ENCODE measurements at regions not wholly inside any gene's neighbourhood (a gene's known extent, or its start where the extent isn't known, plus 50 kb on each side); places are given as distances from the start of the nearest gene placed in this dataset.

DNA sequence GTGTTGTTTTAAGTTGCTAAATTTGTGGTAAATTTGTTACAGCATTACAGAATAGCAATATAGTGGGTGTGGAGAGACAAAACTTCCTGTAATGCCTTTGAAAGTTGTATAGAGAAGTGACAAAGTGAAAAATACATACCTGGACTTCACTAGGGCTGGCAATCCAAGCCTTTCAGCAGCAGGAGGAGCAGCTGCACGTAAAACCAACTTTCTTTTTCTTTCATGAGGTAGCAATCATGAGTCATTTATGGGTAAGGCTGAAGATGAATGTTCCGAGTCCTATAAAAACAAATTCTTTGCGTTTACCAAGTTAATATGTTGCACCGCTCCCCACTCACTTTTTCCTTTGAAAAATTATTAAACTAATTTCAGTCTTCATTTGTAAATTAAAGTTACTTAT lies 1138.2 kb downstream of the TAF11L14 start:
- BruUV-seq (replicated peaks) = no TSS peak
- peak in 2 of 4 experiments; percentile 11 to 48 for DNase-seq (ENCODE audit: extremely low read depth in 1 of 4, low spot score in 3 of 4)
- intact Hi-C loops (cut with micrococcal nuclease) = no loop called here
- TF ChIP-seq JUND (IDR thresholded peaks at IDR 0.05; ENCODE audit: borderline replicate concordance, low read depth, low read length) (0 out of 2 replicates have a peak, but pooled peaks have one; percentile 51), JUND (tag; IDR thresholded peaks at IDR 0.05; ENCODE audit: borderline replicate concordance, low read depth, low read length) (peak; percentile 37; the same call in 1 of the 3 replicates), PHB2 (IDR thresholded peaks at IDR 0.05; ENCODE audit: low read depth) (no peak), CEBPB (tag; IDR thresholded peaks at IDR 0.05) (no peak), SMC3 (conservative IDR thresholded peaks at IDR 0.05; ENCODE audit: insufficient read depth, low read depth, low read length) (0 out of 2 replicates have a peak, but pooled peaks have one; percentile 21), ZNF23 (CRISPR knock-in tag; IDR thresholded peaks at IDR 0.05) (0 out of 2 replicates have a peak, but pooled peaks have one; percentile 4)
- TF ChIP-seq, protein P1, sequence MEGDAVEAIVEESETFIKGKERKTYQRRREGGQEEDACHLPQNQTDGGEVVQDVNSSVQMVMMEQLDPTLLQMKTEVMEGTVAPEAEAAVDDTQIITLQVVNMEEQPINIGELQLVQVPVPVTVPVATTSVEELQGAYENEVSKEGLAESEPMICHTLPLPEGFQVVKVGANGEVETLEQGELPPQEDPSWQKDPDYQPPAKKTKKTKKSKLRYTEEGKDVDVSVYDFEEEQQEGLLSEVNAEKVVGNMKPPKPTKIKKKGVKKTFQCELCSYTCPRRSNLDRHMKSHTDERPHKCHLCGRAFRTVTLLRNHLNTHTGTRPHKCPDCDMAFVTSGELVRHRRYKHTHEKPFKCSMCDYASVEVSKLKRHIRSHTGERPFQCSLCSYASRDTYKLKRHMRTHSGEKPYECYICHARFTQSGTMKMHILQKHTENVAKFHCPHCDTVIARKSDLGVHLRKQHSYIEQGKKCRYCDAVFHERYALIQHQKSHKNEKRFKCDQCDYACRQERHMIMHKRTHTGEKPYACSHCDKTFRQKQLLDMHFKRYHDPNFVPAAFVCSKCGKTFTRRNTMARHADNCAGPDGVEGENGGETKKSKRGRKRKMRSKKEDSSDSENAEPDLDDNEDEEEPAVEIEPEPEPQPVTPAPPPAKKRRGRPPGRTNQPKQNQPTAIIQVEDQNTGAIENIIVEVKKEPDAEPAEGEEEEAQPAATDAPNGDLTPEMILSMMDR (IDR thresholded peaks at IDR 0.05 in 2 of 3, conservative IDR thresholded peaks at IDR 0.05 in 1 of 3; ENCODE audit: insufficient read depth in 2 of 3, low read depth in 1 of 3, low read length in 3 of 3) = peak; percentile 23 to 57 (median 41); a peak in 4 of 6 replicates
- TF ChIP-seq, protein P2, sequence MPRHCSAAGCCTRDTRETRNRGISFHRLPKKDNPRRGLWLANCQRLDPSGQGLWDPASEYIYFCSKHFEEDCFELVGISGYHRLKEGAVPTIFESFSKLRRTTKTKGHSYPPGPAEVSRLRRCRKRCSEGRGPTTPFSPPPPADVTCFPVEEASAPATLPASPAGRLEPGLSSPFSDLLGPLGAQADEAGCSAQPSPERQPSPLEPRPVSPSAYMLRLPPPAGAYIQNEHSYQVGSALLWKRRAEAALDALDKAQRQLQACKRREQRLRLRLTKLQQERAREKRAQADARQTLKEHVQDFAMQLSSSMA (CRISPR knock-in tag; IDR thresholded peaks at IDR 0.05) = no peak
- TF ChIP-seq, protein P3, sequence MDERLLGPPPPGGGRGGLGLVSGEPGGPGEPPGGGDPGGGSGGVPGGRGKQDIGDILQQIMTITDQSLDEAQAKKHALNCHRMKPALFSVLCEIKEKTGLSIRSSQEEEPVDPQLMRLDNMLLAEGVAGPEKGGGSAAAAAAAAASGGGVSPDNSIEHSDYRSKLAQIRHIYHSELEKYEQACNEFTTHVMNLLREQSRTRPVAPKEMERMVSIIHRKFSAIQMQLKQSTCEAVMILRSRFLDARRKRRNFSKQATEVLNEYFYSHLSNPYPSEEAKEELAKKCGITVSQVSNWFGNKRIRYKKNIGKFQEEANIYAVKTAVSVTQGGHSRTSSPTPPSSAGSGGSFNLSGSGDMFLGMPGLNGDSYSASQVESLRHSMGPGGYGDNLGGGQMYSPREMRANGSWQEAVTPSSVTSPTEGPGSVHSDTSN (CRISPR knock-in tag; IDR thresholded peaks at IDR 0.05; ENCODE audit: low read depth) = no peak
- TF ChIP-seq, protein P3 (tag; conservative IDR thresholded peaks at IDR 0.05; ENCODE audit: low read depth) = peak; percentile 18; the same call in 1 of the 2 replicates

More for the DNA sequence above, 1138.2 kb downstream of the TAF11L14 start:
- no peak overlapping the region; the same call in 1 of the 2 replicates for H2AFZ ChIP-seq (ENCODE audit: low read depth, low read length)
- no peak overlapping the region for H3K27ac ChIP-seq (ENCODE audit: extremely low read depth, low read depth, low read length)
- FAIRE-seq (peak; percentile 79), ATAC-seq (peak; percentile 80)
- H3K79me2 ChIP-seq (ENCODE audit: control insufficient read depth, insufficient read depth, low read length) = no peaks in the 10 kb centered on the region
- H3K4me2 ChIP-seq (ENCODE audit: insufficient read depth, low read length) = no peak overlapping the region
- H3K9ac ChIP-seq (ENCODE audit: insufficient read depth in 1 of 2, low read depth in 2 of 2, low read length in 2 of 2) = no peak overlapping the region
- H4K20me1 ChIP-seq (replicated peaks; ENCODE audit: control insufficient read depth, insufficient read depth, low read length) = no peaks in the 10 kb centered on the region
- ChIA-PET POLR2A (interaction anchor here (1.0 kb wide), 1 partner anchor 9 kb away, joined by 3 read pairs; no protein-coding TSS in a partner anchor), CTCF (ENCODE audit: low intra/inter-chr PET ratio) (no interaction called here)
- no peaks in the 10 kb centered on the region for H3K9me3 ChIP-seq (replicated peaks; ENCODE audit: control insufficient read depth, insufficient read depth, low read depth, low read length)
- H3K27me3 ChIP-seq (ENCODE audit: control insufficient read depth in 2 of 2, insufficient read depth in 2 of 2, low read length in 2 of 2) = no peaks in the 10 kb centered on the region
- no peaks in the 10 kb centered on the region for H3K9me1 ChIP-seq (ENCODE audit: control insufficient read depth, insufficient read depth, low read length)
- no peak overlapping the region for H3K4me3 ChIP-seq
- WGBS (ENCODE audit: insufficient coverage, low coverage, missing lambda C conversion rate) = 1% methylated on average over 4 of the region's 4 CpGs
- in situ Hi-C loops (cut with MboI) = no loop called here
- H3K36me3 ChIP-seq (ENCODE audit: control insufficient read depth, insufficient read depth, low read length) = no peaks in the 10 kb centered on the region
- H3K4me1 ChIP-seq (replicated peaks in 1 of 2; ENCODE audit: control insufficient read depth in 2 of 2, insufficient read depth in 2 of 2, low read length in 2 of 2) = no peaks in the 10 kb centered on the region
